ENCODE measurements at regions not wholly inside any gene's neighbourhood (a gene's known extent, or its start where the extent isn't known, plus 50 kb on each side); places are given as distances from the start of the nearest gene placed in this dataset.

- DNase-seq (ENCODE audit: low spot score) (no peak), ATAC-seq (ENCODE audit: low FRiP score) (no peak)
- TF ChIP-seq CTCF (IDR thresholded peaks at IDR 0.05), result no peak
Measured at GRCh38 chr14:97024300-97024699, 227.1 kb downstream of the VRK1 start.

GRCh38 chr14:97025722-97026121, 228.5 kb downstream of the VRK1 start:
- no peak for TF ChIP-seq CTCF (IDR thresholded peaks at IDR 0.05)
- ATAC-seq (ENCODE audit: low FRiP score) (no peak), DNase-seq (ENCODE audit: low spot score) (no peak)

GRCh38 chr14:97027256-97027999, 230.2 kb downstream of the VRK1 start:
- TF ChIP-seq CTCF (IDR thresholded peaks at IDR 0.05), result no peak

GRCh38 chr14:97028382-97028781, 231.2 kb downstream of the VRK1 start:
- no peak for TF ChIP-seq CTCF (IDR thresholded peaks at IDR 0.05)
- DNase-seq (ENCODE audit: low spot score) (no peak), ATAC-seq (ENCODE audit: low FRiP score) (no peak)

More at GRCh38 chr14:97027256-97027999, 230.2 kb downstream of the VRK1 start:
- ATAC-seq (ENCODE audit: low FRiP score) (no peak), DNase-seq (ENCODE audit: low spot score) (no peak)

- ATAC-seq (ENCODE audit: low FRiP score) (no peak), DNase-seq (ENCODE audit: low spot score) (no peak)
- TF ChIP-seq CTCF (IDR thresholded peaks at IDR 0.05), result no peak
Measured at GRCh38 chr14:97029800-97030199, 232.6 kb downstream of the VRK1 start.

- TF ChIP-seq CTCF (IDR thresholded peaks at IDR 0.05), result no peak
- no peak for DNase-seq (ENCODE audit: low spot score)
- ATAC-seq (ENCODE audit: low FRiP score), result no peak
Measured at GRCh38 chr14:97031530-97031929, 234.3 kb downstream of the VRK1 start.

- ATAC-seq (ENCODE audit: low FRiP score) (no peak), DNase-seq (ENCODE audit: low spot score) (no peak)
- no peak for TF ChIP-seq CTCF (IDR thresholded peaks at IDR 0.05)
Measured at GRCh38 chr14:97033556-97034081, 236.4 kb downstream of the VRK1 start.

Measured in omental fat pad (tissue), 3 donors.